Activated CD4-positive, alpha-beta T cell treated with anti-CD3 and anti-CD28 coated beads, Interleukin-2, amount 10 ng/mL, durations not matched to agents 24 days and 14 days (primary cell): ENCODE measurements at regions not wholly inside any gene's neighbourhood (a gene's known extent, or its start where the extent isn't known, plus 50 kb on each side); places are given as distances from the start of the nearest gene placed in this dataset.

Source experiments
- DNase-seq: peaks from one replicate; pipeline ENCODE4 v3.0.0; 2022
- H3K27ac Mint-ChIP-seq: one replicate; pipeline ENCODE4 v1.8.0; 2022; ENCODE audit warnings: mild to moderate bottlenecking, mixed read lengths
- H3K27me3 Mint-ChIP-seq: one replicate; pipeline ENCODE4 v1.8.0; 2022; ENCODE audit warnings: mixed read lengths
- H3K36me3 Mint-ChIP-seq: one replicate; pipeline ENCODE4 v1.8.0; 2022; ENCODE audit warnings: low read depth, mild to moderate bottlenecking, mixed read lengths
- H3K4me1 Mint-ChIP-seq: one replicate; pipeline ENCODE4 v1.8.0; 2021; ENCODE audit warnings: mixed read lengths
- H3K4me3 Mint-ChIP-seq: one replicate; pipeline ENCODE4 v1.8.0; 2022; ENCODE audit warnings: mild to moderate bottlenecking, moderate library complexity, mixed read lengths
- H3K9me3 Mint-ChIP-seq: one replicate; pipeline ENCODE4 v1.8.0; 2021; ENCODE audit warnings: mixed read lengths
- intact Hi-C: fragments of 100-400 bp; cut with micrococcal nuclease; formaldehyde crosslinking; loops from one replicate; pipeline ENCODE4 v1.15.1; 2023

DNA sequence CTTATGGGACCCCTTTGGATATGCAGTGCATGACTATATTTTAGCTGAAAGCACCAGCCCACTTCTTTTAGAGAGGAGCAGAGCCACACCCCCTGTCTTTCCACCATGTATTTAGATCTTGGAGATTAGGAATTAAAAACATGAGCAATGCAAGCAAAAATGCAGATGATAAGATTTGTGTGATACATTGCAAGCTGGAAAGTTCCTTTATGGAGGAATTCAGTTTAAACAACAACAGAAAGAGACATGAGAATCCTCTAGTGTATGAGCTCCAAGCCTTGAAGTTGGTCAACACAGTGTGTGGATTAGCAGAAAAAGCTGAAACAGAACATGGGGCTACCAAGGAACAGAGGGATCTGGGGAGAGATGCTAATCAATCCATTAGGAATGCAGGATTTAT is 529.8 kb upstream of the NBEA start:
- no peaks in the 10 kb centered on the region for H3K27me3 Mint-ChIP-seq
- no peaks in the 10 kb centered on the region for H3K4me1 Mint-ChIP-seq
- no peak for DNase-seq
- H3K36me3 Mint-ChIP-seq, result no peaks in the 10 kb centered on the region
- H3K9me3 Mint-ChIP-seq, result peaks cover 13% of the 10 kb centered on the region
- H3K4me3 Mint-ChIP-seq, result no peak overlapping the region
- H3K27ac Mint-ChIP-seq, result no peak overlapping the region
- intact Hi-C loops, result no loop called here

DNA sequence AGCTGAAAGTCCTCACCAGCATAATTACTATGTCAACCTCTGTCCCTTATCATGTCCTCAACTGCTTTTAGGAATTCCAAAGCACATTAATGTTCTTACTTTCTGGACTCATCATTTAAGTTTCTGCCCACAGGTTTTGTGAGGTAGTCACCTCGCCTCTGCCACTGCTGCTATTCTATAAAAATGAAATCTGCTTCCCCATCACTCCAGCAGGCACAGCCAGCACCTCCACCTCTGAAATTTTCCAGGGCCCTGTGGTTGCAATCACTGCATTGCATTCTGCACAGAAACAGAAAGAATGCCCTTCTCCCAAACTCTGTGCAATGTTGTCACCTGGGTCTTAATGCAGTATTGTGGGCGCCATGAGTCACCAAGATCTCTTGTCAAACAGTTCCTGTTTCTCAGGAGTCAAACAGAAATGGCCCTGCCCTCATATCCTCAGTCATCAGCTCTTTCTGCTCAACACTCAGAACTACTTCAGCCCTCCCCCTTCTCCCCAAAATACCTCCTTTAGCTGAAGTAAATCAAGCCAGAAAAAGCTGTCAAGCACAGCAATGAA is 529.2 kb upstream of the NBEA start:
- H3K4me3 Mint-ChIP-seq, result no peak overlapping the region
- H3K27me3 Mint-ChIP-seq, result no peaks in the 10 kb centered on the region
- intact Hi-C loops, result no loop called here
- no peaks in the 10 kb centered on the region for H3K36me3 Mint-ChIP-seq
- DNase-seq, result no peak
- peaks cover 13% of the 10 kb centered on the region for H3K9me3 Mint-ChIP-seq
- H3K4me1 Mint-ChIP-seq, result no peaks in the 10 kb centered on the region
- no peak overlapping the region for H3K27ac Mint-ChIP-seq

DNA sequence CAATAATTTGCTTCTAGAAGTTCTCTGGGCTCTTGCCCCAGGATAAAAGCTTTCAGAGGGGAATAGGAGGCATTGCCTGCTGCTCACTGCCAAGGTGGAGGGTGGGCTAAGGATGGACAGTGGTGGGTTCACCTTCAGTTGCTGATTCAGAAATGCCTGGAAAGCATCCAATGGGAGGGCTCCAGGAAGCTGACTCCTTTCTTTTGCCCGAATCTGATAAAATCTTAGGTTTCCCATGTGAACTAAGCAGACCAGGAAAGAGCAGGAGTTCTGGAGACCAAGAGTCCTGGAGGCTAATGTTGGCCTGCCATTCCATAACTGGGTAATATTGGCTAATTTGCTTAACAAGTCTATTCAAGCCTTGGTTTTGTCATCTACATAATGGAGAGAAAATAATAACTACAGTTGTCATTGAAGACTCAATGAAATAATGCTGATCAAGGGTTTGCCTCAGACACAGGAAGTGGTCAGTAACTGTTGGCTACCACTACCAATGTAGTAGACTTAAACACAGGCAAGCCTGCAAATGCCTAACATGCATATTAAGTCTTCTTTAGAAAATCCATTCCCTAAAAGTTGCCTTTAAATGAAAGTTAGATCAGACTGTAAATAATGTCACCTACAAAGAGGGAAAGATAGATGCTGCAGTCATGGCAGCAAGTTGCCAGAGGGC is 528.4 kb upstream of the NBEA start:
- Mint-ChIP-seq H3K27ac (no peak overlapping the region), H3K27me3 (no peaks in the 10 kb centered on the region), H3K36me3 (no peaks in the 10 kb centered on the region), H3K4me1 (no peaks in the 10 kb centered on the region), H3K4me3 (no peak overlapping the region), H3K9me3 (peaks cover 12% of the 10 kb centered on the region)
- intact Hi-C loops, result no loop called here
- DNase-seq, result no peak

DNA sequence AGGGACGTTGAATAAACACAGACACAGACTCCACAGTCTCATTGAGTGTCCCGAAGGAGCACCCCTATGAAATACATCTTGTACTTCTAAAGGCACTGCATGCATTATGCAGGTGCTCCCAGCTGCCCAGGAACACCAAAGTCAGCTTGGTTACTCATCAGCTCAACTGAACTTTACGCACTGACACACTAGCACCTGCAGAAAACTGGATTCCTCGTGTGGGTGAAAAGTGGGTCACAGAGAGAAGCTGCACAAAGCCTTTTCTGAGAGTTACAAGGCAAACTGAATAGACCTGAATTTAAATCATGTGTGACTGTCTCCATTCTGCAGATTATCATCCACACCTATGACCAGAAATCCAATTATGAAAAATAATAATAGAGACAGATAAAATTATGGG is 527.5 kb upstream of the NBEA start:
- no peaks in the 10 kb centered on the region for H3K27me3 Mint-ChIP-seq
- H3K4me3 Mint-ChIP-seq, result no peak overlapping the region
- H3K9me3 Mint-ChIP-seq, result peaks cover 10% of the 10 kb centered on the region
- H3K27ac Mint-ChIP-seq, result no peak overlapping the region
- DNase-seq, result no peak
- no peaks in the 10 kb centered on the region for H3K4me1 Mint-ChIP-seq
- H3K36me3 Mint-ChIP-seq, result no peaks in the 10 kb centered on the region
- intact Hi-C loops, result no loop called here

DNA sequence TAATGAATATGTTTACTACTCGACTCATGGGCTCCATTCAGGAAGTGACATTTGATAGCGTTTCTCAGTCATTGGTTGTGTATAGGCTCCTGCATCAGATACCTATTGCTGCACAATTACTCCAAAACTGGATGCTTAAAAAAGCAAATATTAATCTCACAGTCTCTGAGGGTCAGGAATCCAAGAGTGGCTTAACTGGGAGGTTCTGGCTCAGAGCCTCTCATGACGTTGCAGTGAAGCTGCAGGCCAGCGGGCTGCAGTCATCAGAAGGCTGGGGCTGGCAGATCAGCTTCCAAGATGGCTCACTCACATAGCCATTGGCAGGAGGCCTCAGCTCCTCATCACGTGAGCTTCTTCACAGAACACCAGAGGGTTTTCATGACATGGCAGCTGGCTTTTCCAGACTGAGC is 525.1 kb upstream of the NBEA start:
- Mint-ChIP-seq H3K4me3 (no peak overlapping the region), H3K4me1 (no peaks in the 10 kb centered on the region), H3K36me3 (no peaks in the 10 kb centered on the region), H3K27me3 (no peaks in the 10 kb centered on the region), H3K27ac (no peak overlapping the region), H3K9me3 (peaks cover 10% of the 10 kb centered on the region)
- intact Hi-C loops, result no loop called here
- no peak for DNase-seq

DNA sequence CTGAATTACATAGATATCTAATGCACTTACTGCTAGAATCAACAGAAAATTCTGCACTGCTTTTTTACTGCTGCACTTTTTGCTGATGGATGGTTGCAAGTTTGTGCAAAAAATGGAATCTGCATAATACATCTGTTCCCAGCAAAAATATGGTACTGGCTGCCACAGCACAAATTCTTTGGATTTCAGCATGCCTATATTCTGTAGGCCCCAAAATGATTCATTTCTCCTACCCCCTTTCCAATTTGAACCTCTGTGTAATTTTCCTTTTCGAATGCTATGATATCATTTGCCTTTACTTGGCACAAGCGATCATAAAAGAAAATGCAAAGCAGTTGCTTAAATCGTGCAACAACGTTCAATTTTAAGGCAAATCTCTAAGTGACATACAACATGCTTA is 524.2 kb upstream of the NBEA start:
- no peaks in the 10 kb centered on the region for H3K27me3 Mint-ChIP-seq
- intact Hi-C loops, result no loop called here
- no peak overlapping the region for H3K4me3 Mint-ChIP-seq
- no peaks in the 10 kb centered on the region for H3K4me1 Mint-ChIP-seq
- H3K27ac Mint-ChIP-seq, result no peak overlapping the region
- DNase-seq, result no peak
- H3K36me3 Mint-ChIP-seq, result no peaks in the 10 kb centered on the region
- peaks cover 9% of the 10 kb centered on the region for H3K9me3 Mint-ChIP-seq

DNA sequence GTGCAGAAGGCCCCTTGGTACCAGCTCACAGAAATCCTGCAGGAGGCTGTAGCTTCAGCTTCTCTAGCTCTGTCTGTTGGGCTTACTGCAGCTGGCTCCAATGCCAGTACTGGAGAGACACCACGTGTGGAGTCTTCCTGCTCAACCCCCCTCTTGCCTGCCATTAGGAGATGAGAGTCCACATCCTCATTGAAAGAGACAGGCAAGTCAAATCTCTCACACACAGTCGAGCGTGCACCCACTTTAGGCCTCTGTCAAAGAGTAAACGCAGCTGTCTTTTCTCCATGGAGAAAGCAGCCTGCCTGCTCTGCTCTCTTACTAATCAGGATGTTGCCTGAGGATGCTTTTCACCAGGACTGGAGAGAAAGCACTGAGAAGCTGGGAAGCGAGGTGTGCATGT is 523.0 kb upstream of the NBEA start:
- H3K27ac Mint-ChIP-seq, result no peak overlapping the region
- peaks cover 4% of the 10 kb centered on the region for H3K9me3 Mint-ChIP-seq

DNA sequence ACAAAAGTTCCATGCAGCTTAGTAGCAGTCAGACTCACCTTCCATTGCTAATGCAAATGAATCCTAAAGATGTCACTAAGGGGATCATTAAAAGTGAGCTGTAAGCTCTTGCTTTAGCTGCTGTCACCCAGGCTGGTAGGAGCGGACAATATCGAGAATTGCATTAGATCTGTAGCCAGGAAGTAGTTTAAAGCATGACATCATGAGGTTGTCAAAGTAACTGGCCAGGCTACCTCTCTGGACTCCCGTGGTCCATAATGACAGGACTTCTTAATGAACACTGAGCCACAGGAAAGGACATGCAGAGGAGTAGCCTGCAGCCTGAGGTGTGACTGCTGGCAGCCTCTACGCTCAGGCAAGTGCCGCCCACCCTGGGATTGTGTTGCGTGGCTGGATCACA is 522.3 kb upstream of the NBEA start:
- no peak for DNase-seq
- Mint-ChIP-seq H3K4me1 (no peaks in the 10 kb centered on the region), H3K9me3 (no peaks in the 10 kb centered on the region), H3K27me3 (no peaks in the 10 kb centered on the region), H3K27ac (no peak overlapping the region), H3K36me3 (no peaks in the 10 kb centered on the region), H3K4me3 (no peak overlapping the region)
- intact Hi-C loops, result no loop called here

More for the DNA sequence above, 523.0 kb upstream of the NBEA start:
- no peaks in the 10 kb centered on the region for H3K4me1 Mint-ChIP-seq
- H3K27me3 Mint-ChIP-seq, result no peaks in the 10 kb centered on the region
- H3K36me3 Mint-ChIP-seq, result no peaks in the 10 kb centered on the region
- no peak overlapping the region for H3K4me3 Mint-ChIP-seq
- no peak for DNase-seq
- intact Hi-C loops, result no loop called here

DNA sequence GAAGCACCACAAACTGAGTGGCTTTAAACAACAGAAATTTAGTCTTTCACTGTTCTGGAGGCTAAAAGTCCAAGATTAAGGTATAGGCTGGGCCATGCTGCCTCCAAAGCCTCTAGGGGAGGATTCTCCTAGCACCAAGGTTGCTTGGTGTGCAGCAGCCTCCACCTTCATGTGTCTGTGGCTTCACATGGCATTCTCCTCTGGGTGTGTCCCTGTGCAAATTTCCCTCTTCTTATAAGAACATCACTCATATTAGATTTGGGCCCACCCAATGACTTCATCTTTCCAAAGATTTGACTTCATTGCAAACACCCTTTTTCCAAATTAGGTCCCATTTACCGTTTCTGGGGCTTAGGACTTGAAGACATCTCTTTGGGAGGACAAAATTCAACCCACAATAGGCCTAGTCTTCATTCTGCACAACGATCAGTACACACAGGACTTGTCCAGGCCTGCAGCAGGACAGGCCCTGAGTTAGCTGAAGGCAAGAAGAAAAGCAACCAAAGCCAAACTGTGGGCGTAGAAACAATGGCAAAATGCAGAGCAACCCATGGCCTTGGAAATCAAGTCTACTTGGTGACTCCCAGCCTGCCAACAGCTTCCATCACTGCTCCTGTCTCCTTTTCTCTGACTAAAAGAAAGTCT is 521.2 kb upstream of the NBEA start:
- no peaks in the 10 kb centered on the region for H3K4me1 Mint-ChIP-seq
- H3K27me3 Mint-ChIP-seq, result no peaks in the 10 kb centered on the region
- H3K9me3 Mint-ChIP-seq, result no peaks in the 10 kb centered on the region
- intact Hi-C loops, result no loop called here
- H3K4me3 Mint-ChIP-seq, result no peak overlapping the region
- no peak overlapping the region for H3K27ac Mint-ChIP-seq
- DNase-seq, result no peak
- no peaks in the 10 kb centered on the region for H3K36me3 Mint-ChIP-seq

DNA sequence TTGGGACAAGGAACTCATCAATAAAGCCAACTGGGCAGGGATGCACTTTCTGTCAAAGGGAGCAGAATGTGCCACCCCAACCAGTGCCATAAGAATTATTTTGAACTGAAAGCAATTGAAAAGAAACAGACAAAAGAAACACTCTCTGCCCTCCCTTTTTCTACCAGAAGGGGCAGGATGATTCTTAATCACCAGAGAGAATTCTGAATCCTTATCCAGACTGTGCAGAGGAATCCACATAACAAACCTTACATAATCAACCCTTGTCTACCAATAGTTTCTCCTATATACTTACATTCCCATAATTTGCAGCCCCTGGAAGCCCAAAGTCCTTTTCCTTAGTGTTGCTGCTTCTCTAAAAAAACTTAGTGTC is 520.7 kb upstream of the NBEA start:
- no peaks in the 10 kb centered on the region for H3K36me3 Mint-ChIP-seq
- H3K4me1 Mint-ChIP-seq, result no peaks in the 10 kb centered on the region
- no peak overlapping the region for H3K27ac Mint-ChIP-seq
- H3K9me3 Mint-ChIP-seq, result no peaks in the 10 kb centered on the region
- H3K4me3 Mint-ChIP-seq, result no peak overlapping the region
- intact Hi-C loops, result no loop called here
- no peaks in the 10 kb centered on the region for H3K27me3 Mint-ChIP-seq
- no peak for DNase-seq

DNA sequence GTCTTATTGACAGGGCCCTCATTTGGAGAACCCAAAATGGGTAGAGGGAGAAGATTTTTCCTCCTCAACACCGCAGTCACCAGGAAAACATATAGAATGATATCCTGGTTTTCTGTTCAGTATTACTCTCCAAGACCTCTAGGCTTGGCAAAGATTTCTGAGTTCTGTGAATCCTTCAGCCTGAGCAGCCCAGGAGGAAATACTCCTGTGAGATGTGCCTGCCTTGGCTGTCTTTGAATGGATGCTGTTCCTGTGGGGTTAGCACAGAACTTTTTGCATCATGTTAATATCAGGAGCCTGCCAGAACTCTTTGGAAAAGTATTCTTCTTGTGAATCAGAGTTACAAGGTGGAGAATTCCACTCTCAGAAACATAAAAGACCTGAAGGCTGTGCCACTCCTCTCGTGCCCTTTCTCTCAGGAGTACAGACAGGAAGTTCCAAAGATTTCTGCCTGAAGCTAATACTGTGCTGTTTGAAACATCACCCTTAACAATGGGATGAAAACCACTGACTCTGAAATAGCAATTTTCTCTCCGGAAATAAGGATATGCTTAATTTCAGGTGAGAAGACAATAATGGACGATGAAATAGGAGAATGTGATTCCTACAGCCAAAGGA is 520.1 kb upstream of the NBEA start:
- intact Hi-C loops, result no loop called here
- no peak overlapping the region for H3K27ac Mint-ChIP-seq
- no peaks in the 10 kb centered on the region for H3K4me1 Mint-ChIP-seq
- DNase-seq, result no peak
- no peaks in the 10 kb centered on the region for H3K27me3 Mint-ChIP-seq
- no peaks in the 10 kb centered on the region for H3K36me3 Mint-ChIP-seq
- H3K4me3 Mint-ChIP-seq, result no peak overlapping the region
- H3K9me3 Mint-ChIP-seq, result no peaks in the 10 kb centered on the region

DNA sequence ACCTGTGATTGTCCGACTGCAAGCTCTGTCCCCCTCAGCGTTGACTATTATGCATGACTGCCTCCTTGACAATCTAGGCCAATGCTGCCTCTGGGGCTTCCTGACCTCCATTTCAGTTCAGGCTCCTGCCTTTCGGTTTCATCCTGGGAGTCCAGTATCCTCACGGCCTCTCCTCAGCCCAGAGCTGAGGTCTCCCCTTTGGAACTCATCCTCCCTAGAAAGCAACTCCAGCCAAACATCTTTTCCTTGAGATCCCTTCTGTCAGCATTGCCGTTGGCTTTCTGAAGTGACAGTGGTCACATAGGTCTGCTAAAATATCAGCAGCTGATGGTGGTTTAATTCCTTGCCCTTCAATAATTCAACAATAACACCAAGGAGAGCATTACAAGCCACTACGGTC is 519.1 kb upstream of the NBEA start:
- DNase-seq, result no peak
- no peak overlapping the region for H3K27ac Mint-ChIP-seq
- no peaks in the 10 kb centered on the region for H3K36me3 Mint-ChIP-seq
- no peak overlapping the region for H3K4me3 Mint-ChIP-seq
- no peaks in the 10 kb centered on the region for H3K4me1 Mint-ChIP-seq
- no peaks in the 10 kb centered on the region for H3K27me3 Mint-ChIP-seq
- H3K9me3 Mint-ChIP-seq, result no peaks in the 10 kb centered on the region
- intact Hi-C loops, result no loop called here

DNA sequence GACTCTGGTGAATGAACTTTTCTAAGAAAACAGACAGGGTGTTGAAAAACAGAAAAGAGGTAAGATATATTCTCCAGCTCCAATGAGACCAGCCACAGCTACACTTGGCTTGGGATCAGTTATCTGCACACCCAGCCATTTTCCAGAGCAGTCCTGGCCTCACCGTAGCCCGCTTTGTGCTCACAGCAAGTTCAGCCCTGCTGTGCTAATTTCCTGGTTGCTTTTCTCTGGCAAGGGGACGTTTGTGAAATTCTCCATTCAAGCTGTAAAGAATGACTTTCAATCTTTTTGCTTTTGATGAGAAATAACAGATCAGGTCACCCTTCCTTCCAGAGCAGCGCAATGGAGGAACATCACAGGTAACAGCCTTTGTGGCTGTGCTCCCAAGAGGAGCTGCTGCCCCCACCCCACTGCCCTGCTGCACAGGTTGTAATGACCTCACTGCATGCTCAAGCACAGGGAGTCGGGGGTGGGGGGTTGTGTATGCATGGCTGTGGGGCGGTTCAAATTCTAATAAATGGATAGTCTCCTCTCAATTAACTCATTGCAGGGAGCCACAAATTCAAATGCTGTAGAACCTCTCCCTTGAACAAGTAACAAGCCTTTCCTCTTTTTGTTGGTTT is 516.6 kb upstream of the NBEA start:
- no peaks in the 10 kb centered on the region for H3K27me3 Mint-ChIP-seq
- no peak overlapping the region for H3K27ac Mint-ChIP-seq
- no peak overlapping the region for H3K4me3 Mint-ChIP-seq
- intact Hi-C loops, result no loop called here
- no peaks in the 10 kb centered on the region for H3K4me1 Mint-ChIP-seq
- no peaks in the 10 kb centered on the region for H3K9me3 Mint-ChIP-seq
- no peak for DNase-seq
- H3K36me3 Mint-ChIP-seq, result no peaks in the 10 kb centered on the region

DNA sequence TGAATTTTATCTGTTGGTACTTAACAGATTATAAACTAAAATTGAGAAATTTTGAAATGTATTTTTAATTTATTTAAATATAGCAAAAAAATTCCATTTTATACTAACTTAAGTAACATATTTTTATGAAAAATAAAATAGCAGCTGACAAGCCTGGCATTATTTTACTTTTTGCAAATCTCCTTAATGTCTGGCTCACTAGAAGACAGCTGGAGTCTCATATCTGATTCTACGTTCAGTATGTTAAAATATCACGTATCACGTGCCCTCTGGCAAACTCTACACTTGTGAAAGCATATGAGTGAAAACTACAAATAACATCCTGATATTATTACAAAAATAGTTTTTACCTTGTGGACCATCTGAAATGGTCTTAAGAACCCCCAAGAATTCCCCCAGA is 513.2 kb upstream of the NBEA start:
- DNase-seq, result no peak
- H3K9me3 Mint-ChIP-seq, result no peaks in the 10 kb centered on the region
- H3K4me3 Mint-ChIP-seq, result no peak overlapping the region
- no peaks in the 10 kb centered on the region for H3K27me3 Mint-ChIP-seq
- intact Hi-C loops, result no loop called here
- no peaks in the 10 kb centered on the region for H3K4me1 Mint-ChIP-seq
- no peak overlapping the region for H3K27ac Mint-ChIP-seq
- H3K36me3 Mint-ChIP-seq, result no peaks in the 10 kb centered on the region
